ENCODE measurements at regions not wholly inside any gene's neighbourhood (a gene's known extent, or its start where the extent isn't known, plus 50 kb on each side); places are given as distances from the start of the nearest gene placed in this dataset.

- TF ChIP-seq EZH2 (IDR thresholded peaks at IDR 0.05; ENCODE audit: insufficient read depth, poor library complexity, severe bottlenecking): no peak
- no peak for TF ChIP-seq EZH2phosphoT487 (IDR thresholded peaks at IDR 0.05; ENCODE audit: insufficient read depth, low read depth)
Measured at GRCh38 chr21:27269644-27270043, 302.8 kb upstream of the ADAMTS5 start.

Measured in GM23248 (cell line).